Muscle of arm (tissue), 1 donor: ENCODE measurements at regions not wholly inside any gene's neighbourhood (a gene's known extent, or its start where the extent isn't known, plus 50 kb on each side); places are given as distances from the start of the nearest gene placed in this dataset.
A peak's percentile ranks its signal among the peaks of the same experiment; 100 is the strongest.
"Not testable (repeated sequence)": the region's sequence is repeated elsewhere in the genome, so short reads cannot be mapped to it uniquely, and the experiment has no call there.

Experiments used
- DNase-seq: peaks from one replicate; pipeline ENCODE4 v3.0.0-alpha.2; 2013

DNA sequence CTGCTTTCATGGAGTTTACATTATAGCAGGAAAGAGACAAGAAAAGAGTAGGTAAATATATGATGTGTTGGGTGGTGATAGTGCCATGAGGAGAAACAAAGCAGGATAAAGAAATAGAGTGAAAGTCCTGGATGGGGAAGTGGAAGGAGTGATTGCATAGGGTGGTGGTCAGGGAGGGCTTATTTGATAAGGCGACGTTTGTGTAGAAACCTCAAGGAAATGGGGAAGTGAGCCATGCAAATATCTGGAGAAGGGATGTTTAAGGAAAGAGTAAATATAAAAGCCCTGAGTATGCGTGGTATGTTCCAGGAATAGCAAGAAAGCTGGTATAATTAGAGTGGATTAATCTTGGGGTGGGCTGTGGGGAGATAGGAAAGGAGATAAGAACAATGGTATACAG is 134.7 kb upstream of the SV2C start:
- DNase-seq: no peak

- DNase-seq: no peak
These were observed 142.8 kb upstream of the SV2C start for GRCh38 chr5:75940418-75940817.

DNA sequence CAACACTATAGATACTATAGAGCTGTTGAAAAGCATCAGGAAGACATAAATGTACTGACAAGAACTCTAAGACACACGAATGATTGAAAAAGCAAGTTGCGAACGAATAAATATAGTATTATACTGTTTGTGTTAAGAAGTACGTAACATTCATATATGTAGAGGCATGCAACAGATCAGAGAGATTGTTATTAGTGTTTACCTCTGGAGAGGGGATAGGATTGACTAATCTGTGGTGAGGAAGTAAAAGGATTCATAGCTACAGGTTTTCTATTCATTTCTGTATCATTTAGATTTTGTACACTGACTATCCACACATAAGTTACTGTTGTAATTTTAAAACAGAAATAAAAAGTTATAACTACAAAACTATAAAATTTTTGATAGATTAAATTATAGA is 147.6 kb upstream of the SV2C start:
- no peak for DNase-seq

GRCh38 chr5:75933489-75933888 is 149.7 kb upstream of the SV2C start:
- no peak for DNase-seq

- no peak for DNase-seq
These were observed 152.0 kb upstream of the SV2C start for GRCh38 chr5:75931175-75931574.

DNA sequence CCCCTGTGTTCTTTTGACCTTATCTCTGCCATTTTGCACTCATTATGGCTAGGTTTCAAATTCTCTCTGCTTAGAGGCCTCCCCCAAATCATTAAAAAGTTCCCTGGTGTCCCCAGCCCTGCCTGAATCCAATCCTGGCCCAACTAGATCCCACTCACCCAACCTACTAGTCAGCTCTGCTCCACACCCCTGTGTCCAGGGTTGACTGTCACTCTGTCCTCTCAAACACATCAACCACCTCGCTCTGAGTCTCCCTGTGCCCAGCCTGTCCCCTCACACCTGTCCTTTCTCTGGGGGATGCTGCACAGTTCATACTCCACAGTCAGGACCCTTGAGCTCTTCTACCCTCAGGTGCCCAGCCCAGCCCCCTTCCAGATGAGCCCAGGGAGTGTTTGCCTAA is 154.2 kb upstream of the SV2C start:
- DNase-seq: no peak

DNA sequence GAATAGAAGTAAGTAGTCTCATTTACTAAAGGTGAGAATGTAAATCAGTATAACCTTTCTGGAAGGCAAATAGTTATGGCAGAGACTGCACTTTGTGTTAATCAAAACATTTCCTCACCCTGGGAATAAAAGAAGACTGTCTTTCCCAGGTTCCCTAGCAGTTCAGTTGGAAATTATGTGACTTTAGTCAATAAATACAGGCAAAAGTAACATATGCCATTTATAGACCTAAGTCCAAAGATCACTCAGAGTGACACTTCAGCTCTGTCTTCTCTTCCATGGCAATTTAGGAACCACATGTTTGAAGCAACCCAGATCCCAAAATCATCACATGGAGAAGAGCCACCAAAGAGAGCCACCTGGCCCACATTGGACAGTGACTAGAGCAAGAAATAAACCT is 160.7 kb upstream of the SV2C start:
- no peak for DNase-seq

GRCh38 chr5:75921011-75921410 is 162.2 kb upstream of the SV2C start:
- DNase-seq: no peak

- DNase-seq: no peak
These were observed 167.0 kb upstream of the SV2C start for GRCh38 chr5:75916144-75916543.

GRCh38 chr5:75909223-75909622 is 174.0 kb upstream of the SV2C start:
- DNase-seq: no peak

- DNase-seq: no peak
These were observed 175.5 kb upstream of the SV2C start for GRCh38 chr5:75907651-75908050.

GRCh38 chr5:75894482-75894881 is 177.2 kb upstream of the POC5 start:
- no peak for DNase-seq

DNA sequence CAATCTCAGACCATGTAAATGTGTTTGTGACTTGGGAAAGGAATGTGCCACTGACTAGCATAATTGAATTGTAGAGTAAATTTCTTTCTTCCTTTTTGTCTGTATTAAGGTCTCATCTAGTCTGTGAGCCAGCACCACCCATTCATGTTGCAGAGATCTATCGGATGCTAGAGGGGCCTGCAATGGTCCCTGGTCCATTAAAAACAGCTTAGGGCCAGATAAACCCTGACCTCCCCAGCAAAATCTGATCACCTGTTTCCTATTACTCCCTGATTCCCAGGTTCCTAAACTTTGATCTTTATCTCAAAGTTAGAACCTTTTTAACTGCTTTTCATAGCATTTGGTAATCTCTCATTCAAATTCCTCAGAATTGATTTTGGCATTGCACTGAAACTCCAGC is 174.5 kb upstream of the POC5 start:
- no peak for DNase-seq

GRCh38 chr5:75891020-75891419 is 173.8 kb upstream of the POC5 start:
- DNase-seq: no peak

GRCh38 chr5:75890546-75890945 is 173.3 kb upstream of the POC5 start:
- no peak for DNase-seq

DNA sequence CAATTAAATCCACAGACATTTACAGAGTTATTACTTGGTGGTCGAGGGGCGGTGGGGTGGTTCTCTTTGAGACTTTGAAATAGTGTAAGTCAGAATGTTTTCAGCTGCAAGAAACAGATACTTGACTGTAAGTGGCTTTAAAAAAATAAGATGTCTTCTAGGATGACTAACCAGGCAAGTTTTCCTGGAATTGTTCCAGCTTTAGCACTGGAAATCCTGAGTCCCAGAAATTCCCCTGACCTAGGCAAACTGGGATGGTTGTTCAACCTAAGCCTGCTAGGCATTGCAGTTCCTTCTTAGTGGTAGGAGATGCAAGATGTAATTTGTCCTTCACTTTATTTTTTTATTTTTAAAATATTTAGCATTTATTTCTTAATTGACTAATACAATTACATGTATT is 169.5 kb upstream of the POC5 start:
- peak; percentile 0 for DNase-seq

- DNase-seq: peak; percentile 0
These were observed 168.8 kb upstream of the POC5 start for GRCh38 chr5:75885849-75886596.

DNA sequence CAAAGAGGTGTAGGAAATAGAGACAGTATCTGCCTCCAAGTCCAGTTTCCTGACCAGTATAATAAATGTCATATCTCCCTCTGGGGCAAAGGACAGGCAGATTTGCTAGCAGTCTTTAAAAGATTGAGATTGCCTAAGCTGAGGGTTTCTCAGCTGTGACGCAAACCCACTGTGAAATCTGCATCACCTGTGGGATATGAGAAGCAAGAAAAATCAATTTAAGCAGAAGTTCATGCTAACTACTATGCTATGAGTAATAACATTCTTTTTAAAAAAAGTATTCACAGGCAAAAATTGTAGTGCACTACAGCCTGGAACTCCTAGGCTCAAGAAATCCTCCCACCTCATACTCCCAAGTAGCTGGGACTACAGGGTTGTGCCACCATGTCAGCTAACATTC is 168.1 kb upstream of the POC5 start:
- no peak for DNase-seq

DNA sequence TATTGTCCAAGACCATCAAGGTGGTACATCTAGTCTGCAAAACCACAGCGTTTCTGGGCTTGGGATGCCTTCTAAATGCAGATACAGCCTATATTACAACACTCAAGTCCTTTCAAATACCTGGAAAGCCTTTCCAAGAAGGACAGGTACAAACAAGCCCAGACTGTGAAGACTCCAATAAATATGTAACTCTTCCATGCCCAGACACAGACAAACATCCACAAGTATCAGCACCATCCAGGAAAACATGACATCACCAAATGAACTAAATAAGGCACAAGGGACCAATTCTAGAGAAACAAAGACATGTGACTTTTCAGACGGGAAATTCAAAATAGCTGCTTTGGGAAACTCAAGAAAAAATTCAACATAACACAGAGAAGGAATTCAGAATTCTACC is 152.7 kb upstream of the POC5 start:
- no peak for DNase-seq

- no peak for DNase-seq
These were observed 145.6 kb upstream of the POC5 start for GRCh38 chr5:75862872-75863271.

DNA sequence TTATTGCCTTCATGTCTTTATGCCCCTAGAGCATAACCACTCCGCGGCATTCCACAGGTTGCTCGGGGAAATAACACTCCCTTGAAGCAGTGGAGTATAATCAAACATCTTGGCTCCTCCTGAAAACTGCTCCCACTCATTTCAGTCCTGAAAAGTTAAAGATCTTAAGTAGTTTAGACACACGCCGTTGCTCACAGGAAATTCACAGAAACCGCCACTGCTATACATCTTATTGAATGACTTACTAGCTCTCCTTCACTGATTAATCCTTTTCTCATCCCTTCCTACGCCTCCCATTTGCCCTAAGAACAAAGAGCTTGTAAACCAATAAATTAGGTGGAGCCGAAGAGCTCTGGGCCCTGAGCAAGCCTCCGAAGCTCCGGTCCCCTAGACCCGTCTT is 142.4 kb upstream of the POC5 start:
- DNase-seq: not testable (repeated sequence)

DNA sequence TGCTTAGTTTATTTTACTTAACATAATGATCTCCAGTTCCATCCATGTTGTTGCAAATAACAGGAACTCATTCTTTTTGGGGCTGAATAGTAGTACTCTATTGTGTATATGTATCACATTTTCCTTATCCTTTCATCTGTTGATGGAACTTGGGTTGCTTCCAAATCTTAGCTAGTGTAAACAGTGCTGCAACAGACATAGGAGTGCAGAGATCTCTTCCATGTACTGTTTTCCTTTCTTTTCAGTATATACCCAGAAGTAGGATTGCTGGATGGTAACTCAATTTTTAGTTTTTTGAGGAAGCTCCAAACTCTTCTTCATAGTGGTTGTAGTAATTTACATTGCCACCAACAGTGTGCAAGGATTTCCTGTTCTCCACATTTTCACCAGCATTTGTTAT is 138.8 kb upstream of the POC5 start:
- no peak for DNase-seq

- no peak for DNase-seq
These were observed 130.8 kb upstream of the POC5 start for GRCh38 chr5:75848077-75848476.

- no peak for DNase-seq
These were observed 130.4 kb upstream of the POC5 start for GRCh38 chr5:75847561-75848021.
